GM12892 (cell line): ENCODE measurements at regions not wholly inside any gene's neighbourhood (a gene's known extent, or its start where the extent isn't known, plus 50 kb on each side); places are given as distances from the start of the nearest gene placed in this dataset.

Source experiments
- DNase-seq: peaks from one replicate; pipeline ENCODE4 v3.0.0; 2011; ENCODE audit not compliant: insufficient read length
- FAIRE-seq: peaks from 2 replicates; lab custom pipeline; 2011; peaks lifted over from hg19 to GRCh38; lab: Jason Lieb, UNC
- POLR2A ChIP-seq: IDR thresholded peaks from 2 replicates; pipeline ENCODE4 v1.6.1; 2011; ENCODE audit warnings: low read depth, low read length, control low read depth
- POLR2AphosphoS5 ChIP-seq: IDR thresholded peaks from 2 replicates; pipeline ENCODE4 v1.6.1; 2011; ENCODE audit warnings: low read depth, low read length, control low read depth
- TAF1 ChIP-seq: IDR thresholded peaks from 2 replicates; pipeline ENCODE4 v1.6.1; 2011; ENCODE audit warnings: low read depth, mild to moderate bottlenecking, control low read depth, low read length, borderline replicate concordance

DNA sequence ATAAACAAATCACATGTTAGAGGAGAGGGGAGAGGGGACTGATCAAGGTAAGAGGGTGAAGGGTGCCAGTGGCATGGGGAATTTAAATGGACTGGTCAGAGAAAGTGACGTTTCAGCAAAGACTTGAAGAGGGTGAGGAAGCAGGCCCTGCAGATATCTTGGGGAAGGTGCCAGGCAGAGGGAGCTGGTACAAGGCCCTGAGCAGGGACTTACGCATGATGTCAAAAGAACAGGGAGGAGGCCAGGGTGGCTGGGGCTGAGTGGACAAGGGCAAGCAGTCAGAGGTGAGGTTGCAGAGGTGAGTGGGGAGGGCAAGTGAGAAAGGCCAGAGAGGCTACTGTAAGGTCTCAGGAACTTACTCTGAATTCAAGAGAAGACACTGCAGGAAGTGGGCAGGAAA is 53.3 kb upstream of the RMP24 start:
- FAIRE-seq = no peak
- TF ChIP-seq POLR2A = no peak
- no peak for TF ChIP-seq TAF1
- TF ChIP-seq POLR2AphosphoS5 = no peak
- DNase-seq = no peak

- no peak for FAIRE-seq
- DNase-seq = no peak
- TF ChIP-seq TAF1 = no peak
- no peak for TF ChIP-seq POLR2AphosphoS5
- TF ChIP-seq POLR2A = no peak
Measured at GRCh38 chr18:35920623-35921022, 51.9 kb upstream of the RMP24 start.
